ENCODE measurements at regions not wholly inside any gene's neighbourhood (a gene's known extent, or its start where the extent isn't known, plus 50 kb on each side); places are given as distances from the start of the nearest gene placed in this dataset.
A peak's percentile ranks its signal among the peaks of the same experiment; 100 is the strongest.

GRCh38 chr17:77829843-77830799, 128.4 kb upstream of the TNRC6C start:
- Histone ChIP-seq H3K36me3 (ENCODE audit: control insufficient read depth, insufficient read depth, low read length) (no peaks in the 10 kb centered on the region), H3K4me3 (ENCODE audit: low read depth, low read length) (no peak overlapping the region), H3K27me3 (ENCODE audit: control insufficient read depth, insufficient read depth, low read length) (peaks cover 10% of the 10 kb centered on the region)
- no peak for DNase-seq (ENCODE audit: low read depth)
- no peak for TF ChIP-seq CTCF (IDR thresholded peaks at IDR 0.05; ENCODE audit: insufficient read depth, low read length, poor library complexity, severe bottlenecking)

GRCh38 chr17:77830816-77831473, 127.6 kb upstream of the TNRC6C start:
- no peaks in the 10 kb centered on the region for H3K36me3 ChIP-seq (ENCODE audit: control insufficient read depth, insufficient read depth, low read length)
- H3K27me3 ChIP-seq (ENCODE audit: control insufficient read depth, insufficient read depth, low read length), result peaks cover 5% of the 10 kb centered on the region
- TF ChIP-seq CTCF (IDR thresholded peaks at IDR 0.05; ENCODE audit: insufficient read depth, low read length, poor library complexity, severe bottlenecking), result no peak
- no peak overlapping the region for H3K4me3 ChIP-seq (ENCODE audit: low read depth, low read length)
- DNase-seq (ENCODE audit: low read depth), result no peak

GRCh38 chr17:77831474-77832179, 126.9 kb upstream of the TNRC6C start:
- DNase-seq (ENCODE audit: low read depth), result peak; percentile 77
- no peak for TF ChIP-seq CTCF (IDR thresholded peaks at IDR 0.05; ENCODE audit: insufficient read depth, low read length, poor library complexity, severe bottlenecking)
- Histone ChIP-seq H3K27me3 (ENCODE audit: control insufficient read depth, insufficient read depth, low read length) (peaks cover 2% of the 10 kb centered on the region), H3K4me3 (ENCODE audit: low read depth, low read length) (no peak overlapping the region), H3K36me3 (ENCODE audit: control insufficient read depth, insufficient read depth, low read length) (no peaks in the 10 kb centered on the region)

GRCh38 chr17:77832180-77832560, 126.3 kb upstream of the TNRC6C start:
- no peak for TF ChIP-seq CTCF (IDR thresholded peaks at IDR 0.05; ENCODE audit: insufficient read depth, low read length, poor library complexity, severe bottlenecking)
- Histone ChIP-seq H3K4me3 (ENCODE audit: low read depth, low read length) (no peak overlapping the region), H3K36me3 (ENCODE audit: control insufficient read depth, insufficient read depth, low read length) (no peaks in the 10 kb centered on the region), H3K27me3 (ENCODE audit: control insufficient read depth, insufficient read depth, low read length) (peaks cover 2% of the 10 kb centered on the region)
- no peak for DNase-seq (ENCODE audit: low read depth)

GRCh38 chr17:77833769-77834168, 124.7 kb upstream of the TNRC6C start:
- no peak for DNase-seq (ENCODE audit: low read depth)
- Histone ChIP-seq H3K27me3 (ENCODE audit: control insufficient read depth, insufficient read depth, low read length) (no peaks in the 10 kb centered on the region), H3K4me3 (ENCODE audit: low read depth, low read length) (no peak overlapping the region), H3K36me3 (ENCODE audit: control insufficient read depth, insufficient read depth, low read length) (no peaks in the 10 kb centered on the region)
- TF ChIP-seq CTCF (IDR thresholded peaks at IDR 0.05; ENCODE audit: insufficient read depth, low read length, poor library complexity, severe bottlenecking), result no peak
